ENCODE measurements at regions not wholly inside any gene's neighbourhood (a gene's known extent, or its start where the extent isn't known, plus 50 kb on each side); places are given as distances from the start of the nearest gene placed in this dataset.
A peak's percentile ranks its signal among the peaks of the same experiment; 100 is the strongest.
"Not testable (repeated sequence)": the region's sequence is repeated elsewhere in the genome, so short reads cannot be mapped to it uniquely, and the experiment has no call there.

DNA sequence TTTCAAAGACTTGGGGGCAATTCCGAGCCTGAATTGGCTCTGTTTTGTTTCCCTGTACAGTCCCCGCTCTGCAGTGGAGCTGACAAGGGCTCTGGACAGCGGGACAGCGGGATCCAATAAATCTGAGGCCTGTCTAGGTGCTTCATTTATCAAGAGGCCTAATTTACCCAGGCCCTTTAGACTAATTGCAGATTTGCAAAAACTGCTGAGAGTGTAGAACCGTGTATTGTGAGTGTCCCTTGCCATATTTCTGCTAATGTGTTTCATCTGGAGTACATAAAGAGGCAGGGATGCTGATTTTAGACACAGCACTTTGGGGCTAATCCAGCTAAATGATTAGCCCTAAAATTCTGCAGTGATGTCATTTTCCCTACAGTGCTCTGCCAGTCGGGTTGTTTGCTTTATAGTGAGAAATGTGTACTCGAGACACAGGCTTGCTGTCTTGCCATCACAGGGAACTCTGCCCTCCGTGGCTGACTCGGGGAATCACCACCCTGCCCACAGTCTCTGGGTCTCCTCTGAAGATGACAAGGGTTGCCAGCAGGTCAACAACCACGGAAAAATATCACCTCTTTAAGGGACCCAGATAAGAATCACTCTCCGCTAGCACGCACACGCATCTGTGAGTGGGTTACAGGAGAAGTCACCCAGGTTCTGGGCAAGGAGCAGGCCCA lies 592.0 kb downstream of the BNC2 start:
- no peak for DNase-seq

- no peak for DNase-seq
Observed at GRCh38 chr9:16281707-16282106, 588.8 kb downstream of the BNC2 start.

DNA sequence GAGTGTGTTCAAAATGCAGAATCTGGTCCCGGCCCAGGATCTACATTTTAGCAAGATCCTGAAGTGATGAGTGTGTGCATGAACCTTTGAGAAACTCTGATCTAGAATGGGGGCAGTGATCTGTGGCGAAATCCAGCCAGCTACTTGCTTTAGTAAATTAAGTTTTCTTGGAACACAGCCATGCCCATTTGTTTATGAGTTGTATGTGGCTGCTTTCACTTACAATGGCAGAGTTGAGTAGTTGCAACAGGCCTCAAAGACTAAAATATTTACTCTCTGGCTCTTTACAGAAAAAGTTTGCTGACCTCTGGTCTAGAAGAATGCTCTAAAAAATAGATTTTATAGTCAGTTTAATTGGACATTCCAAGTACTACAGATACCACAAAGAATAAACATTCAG lies 588.3 kb downstream of the BNC2 start:
- DNase-seq: no peak

- no peak for DNase-seq
Observed at GRCh38 chr9:16282718-16283117, 587.8 kb downstream of the BNC2 start.

GRCh38 chr9:16286160-16286559 lies 584.3 kb downstream of the BNC2 start:
- no peak for DNase-seq

DNA sequence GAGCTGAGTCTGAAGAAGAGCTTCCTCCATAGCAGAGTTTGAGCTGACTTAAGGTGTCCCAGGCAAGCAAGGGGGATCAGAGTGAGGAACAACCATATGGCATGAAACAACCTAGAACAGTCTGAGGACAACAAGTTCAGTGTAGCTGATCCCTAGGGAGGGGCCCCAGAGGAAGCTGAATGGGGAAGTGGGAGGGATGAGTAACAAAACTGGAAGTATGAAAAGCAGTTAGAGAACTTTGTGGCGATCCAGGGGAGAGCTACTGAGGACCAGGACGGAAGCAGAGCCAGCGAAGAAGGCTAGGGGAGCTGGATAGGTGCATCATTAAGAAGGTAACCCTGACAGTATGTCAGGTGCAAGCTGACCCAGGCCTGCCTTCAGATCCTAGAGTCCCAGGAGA lies 580.8 kb downstream of the BNC2 start:
- no peak for DNase-seq

GRCh38 chr9:16290169-16290568 lies 580.3 kb downstream of the BNC2 start:
- DNase-seq: no peak

- DNase-seq: no peak
Observed at GRCh38 chr9:16291921-16292320, 578.5 kb downstream of the BNC2 start.

DNA sequence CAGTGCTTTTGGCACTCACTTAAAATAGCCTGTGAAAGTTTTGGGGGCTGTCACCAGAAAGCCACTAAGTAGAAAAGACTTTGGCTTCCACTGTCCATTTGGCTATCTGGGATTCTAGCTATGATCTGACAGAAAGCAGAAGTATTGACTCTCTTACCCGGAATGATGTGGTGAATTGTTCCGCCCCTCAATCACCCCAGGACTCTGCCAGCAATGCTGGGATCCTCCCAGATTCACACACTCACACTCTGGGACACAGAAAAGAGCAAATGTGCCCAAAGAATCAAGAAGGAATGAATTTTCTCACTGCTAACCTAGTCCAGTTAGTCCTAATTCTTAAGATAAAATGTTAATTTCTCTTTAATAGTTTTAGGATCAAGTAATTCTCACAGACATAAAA lies 576.9 kb downstream of the BNC2 start:
- no peak for DNase-seq

- no peak for DNase-seq
Observed at GRCh38 chr9:16294133-16294770, 576.2 kb downstream of the BNC2 start.

DNA sequence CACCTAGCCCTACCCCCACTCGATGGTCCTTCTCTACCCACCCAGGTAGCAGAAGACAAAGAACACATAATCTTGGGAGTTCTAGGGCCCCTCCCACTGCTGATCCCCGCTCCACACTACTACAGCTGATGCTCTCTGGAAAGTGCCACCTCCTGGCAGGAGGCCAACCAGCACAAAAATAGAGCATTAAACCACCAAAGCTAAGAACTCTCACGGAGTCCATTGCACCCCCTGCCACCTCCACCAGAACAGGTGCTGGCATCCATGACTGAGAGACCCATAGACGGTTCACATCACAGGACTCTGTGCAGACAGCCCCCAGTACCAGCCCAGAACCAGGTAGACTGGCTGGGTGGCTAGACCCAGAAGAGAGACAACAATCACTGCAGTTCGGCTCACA lies 575.5 kb downstream of the BNC2 start:
- not testable (repeated sequence) for DNase-seq

GRCh38 chr9:16299368-16299767 lies 571.1 kb downstream of the BNC2 start:
- not testable (repeated sequence) for DNase-seq

DNA sequence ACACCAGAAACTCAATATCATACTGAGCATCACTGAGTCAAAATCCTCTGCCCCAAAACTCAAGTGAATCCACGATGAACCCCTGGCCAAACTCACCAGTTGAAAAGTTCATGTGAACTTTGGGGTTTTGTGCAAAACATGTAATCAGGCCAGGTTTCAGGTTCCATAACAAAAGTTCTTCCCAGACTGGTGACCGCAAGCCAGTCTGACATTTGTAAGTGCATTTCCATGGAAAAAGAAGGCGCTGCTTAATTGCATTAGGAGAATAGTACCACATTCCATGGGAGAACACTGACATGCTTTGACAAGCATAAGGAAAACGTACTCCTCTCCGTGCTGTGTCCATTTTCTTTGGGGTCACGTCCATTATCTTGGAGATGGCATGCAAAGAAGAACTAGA lies 567.0 kb downstream of the BNC2 start:
- no peak for DNase-seq

DNA sequence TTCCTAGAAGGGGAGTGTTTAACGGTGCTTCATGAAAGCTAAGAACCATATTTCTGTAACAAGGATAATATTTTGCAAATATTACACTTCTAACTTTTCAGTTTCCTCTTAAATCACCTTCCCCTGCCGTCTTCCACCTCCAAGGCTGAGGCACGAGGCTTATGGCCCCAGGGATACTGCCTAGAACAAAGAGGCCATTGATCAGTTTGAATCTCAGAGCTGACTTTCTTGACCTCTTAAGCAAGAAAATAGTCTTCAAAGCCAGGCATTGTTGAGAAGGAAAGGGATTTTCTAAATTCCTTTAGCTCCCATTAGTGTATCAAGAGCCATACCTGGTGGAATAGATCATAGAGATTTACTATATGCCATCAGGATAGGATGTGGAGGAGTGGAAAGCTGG lies 566.2 kb downstream of the BNC2 start:
- no peak for DNase-seq

DNA sequence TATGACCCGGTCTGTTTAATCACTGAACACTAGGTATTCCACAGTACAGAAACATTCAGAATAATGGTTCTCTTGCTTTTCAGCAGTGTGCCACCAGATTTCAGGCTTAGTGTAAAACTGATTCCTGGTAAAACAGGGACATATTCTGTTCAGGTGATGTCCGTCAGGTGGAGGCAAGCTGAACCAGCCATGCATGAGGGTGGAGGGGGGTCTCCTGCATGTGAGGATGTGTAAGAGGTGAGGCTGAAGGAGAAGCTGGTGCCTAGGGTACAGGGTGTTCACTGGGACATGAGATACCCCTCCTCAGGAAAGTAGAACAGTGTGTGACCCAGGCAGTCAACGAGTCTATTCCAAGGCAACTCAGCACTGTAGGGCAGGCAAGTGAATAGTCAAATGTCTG lies 563.9 kb downstream of the BNC2 start:
- no peak for DNase-seq

- no peak for DNase-seq
Observed at GRCh38 chr9:16307626-16308195, 562.8 kb downstream of the BNC2 start.

- no peak for DNase-seq
Observed at GRCh38 chr9:16308645-16309044, 561.8 kb downstream of the BNC2 start.

- no peak for DNase-seq
Observed at GRCh38 chr9:16309082-16309468, 561.4 kb downstream of the BNC2 start.

DNA sequence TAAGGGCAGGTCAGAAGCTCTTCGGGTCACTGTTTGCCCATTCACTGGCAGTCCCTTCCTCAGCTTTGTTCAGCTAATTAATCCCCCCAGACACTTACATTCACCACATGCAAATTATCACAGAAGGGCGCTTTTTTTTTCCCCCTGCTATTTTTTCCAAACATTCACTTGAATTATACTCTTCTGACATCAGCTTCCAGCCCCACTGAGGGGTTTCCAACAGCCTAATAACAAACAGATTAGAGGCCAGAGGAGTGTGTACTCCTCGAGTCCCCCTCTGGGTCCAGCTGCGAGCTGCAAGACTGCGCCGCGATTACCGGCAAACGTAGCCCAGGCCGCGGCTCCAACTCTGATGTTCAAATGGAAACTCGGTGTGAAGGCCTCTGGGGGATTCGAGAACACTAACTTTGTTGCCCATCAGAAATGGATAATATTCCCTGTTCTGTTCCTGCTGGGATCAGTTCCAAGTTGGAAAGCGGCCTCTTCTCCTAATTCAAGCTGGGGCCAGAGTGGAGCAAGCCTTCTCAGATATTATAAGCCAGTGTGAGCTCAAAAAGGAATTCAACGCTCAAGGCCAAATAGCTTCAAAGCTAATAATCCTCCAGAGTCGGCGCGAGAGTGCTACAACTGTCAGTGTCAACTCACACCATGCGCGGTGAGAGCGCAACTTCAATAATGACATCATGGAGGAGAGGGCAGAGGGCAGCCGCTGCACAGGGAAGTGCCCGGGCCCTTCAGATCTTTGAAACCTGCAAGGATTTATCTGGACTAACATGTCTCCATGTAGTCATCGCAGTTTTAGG lies 560.8 kb downstream of the BNC2 start:
- DNase-seq: no peak

- peak; percentile 32 to 44 for DNase-seq
Observed at GRCh38 chr9:16310278-16311110, 560.0 kb downstream of the BNC2 start.

GRCh38 chr9:16312116-16312515 lies 558.4 kb downstream of the BNC2 start:
- no peak for DNase-seq

GRCh38 chr9:16312962-16313546 lies 557.4 kb downstream of the BNC2 start:
- DNase-seq: no peak

All from NCI-H524 (cell line).